ENCODE measurements at regions not wholly inside any gene's neighbourhood (a gene's known extent, or its start where the extent isn't known, plus 50 kb on each side); places are given as distances from the start of the nearest gene placed in this dataset.

DNA sequence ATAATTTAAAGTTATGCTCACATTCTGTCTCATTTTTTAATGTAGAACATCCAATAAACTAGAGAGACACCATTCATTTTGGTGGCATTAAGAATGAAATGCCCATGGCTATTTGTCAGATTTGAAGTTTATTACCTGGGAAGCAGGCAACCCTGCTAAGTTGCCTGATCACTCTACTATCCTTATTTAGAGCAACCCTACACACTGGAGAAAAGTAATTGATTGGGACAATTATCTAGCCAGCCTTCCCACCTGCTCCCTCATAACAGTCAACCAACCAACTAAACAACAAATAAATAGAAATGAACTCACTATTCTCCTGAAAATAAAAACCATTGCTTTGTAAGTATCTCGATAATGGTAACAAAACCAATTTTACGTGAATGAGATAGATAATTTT is 1129.0 kb upstream of the TENM4 start:
- TF ChIP-seq, protein P1, sequence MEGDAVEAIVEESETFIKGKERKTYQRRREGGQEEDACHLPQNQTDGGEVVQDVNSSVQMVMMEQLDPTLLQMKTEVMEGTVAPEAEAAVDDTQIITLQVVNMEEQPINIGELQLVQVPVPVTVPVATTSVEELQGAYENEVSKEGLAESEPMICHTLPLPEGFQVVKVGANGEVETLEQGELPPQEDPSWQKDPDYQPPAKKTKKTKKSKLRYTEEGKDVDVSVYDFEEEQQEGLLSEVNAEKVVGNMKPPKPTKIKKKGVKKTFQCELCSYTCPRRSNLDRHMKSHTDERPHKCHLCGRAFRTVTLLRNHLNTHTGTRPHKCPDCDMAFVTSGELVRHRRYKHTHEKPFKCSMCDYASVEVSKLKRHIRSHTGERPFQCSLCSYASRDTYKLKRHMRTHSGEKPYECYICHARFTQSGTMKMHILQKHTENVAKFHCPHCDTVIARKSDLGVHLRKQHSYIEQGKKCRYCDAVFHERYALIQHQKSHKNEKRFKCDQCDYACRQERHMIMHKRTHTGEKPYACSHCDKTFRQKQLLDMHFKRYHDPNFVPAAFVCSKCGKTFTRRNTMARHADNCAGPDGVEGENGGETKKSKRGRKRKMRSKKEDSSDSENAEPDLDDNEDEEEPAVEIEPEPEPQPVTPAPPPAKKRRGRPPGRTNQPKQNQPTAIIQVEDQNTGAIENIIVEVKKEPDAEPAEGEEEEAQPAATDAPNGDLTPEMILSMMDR (IDR thresholded peaks at IDR 0.05; ENCODE audit: extremely low read depth, insufficient read depth, missing control alignments), result no peak
- in situ Hi-C loops (cut with MboI; ENCODE audit: low pct_unique_long_range_greater_than_20kb, low sequenced_read_pairs, unreplicated experiment), result no loop called here

DNA sequence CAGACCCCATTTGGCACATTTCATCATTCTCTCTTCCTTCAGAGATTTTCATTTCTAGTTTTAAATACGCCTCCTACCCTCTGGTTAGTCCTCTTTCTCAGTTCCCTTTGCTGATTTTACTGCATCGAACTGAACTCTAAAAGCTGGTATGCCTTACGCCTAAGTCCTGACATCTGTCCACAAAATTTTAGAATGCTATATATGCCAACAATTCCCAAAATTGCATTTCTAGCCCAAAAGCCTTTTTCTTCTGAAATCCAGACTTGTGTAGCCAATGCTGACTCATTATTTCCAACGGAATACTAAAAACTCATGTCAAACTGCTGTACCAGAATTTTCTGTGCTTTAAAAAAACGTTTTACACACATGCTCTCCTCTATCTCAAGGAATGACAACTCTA is 1124.4 kb upstream of the TENM4 start:
- no peak for DNase-seq (ENCODE audit: low spot score)
- in situ Hi-C loops (cut with MboI; ENCODE audit: low pct_unique_long_range_greater_than_20kb, low sequenced_read_pairs, unreplicated experiment), result no loop called here
- TF ChIP-seq, protein P1 (IDR thresholded peaks at IDR 0.05; ENCODE audit: extremely low read depth, insufficient read depth, missing control alignments), result no peak

More for the DNA sequence above, 1129.0 kb upstream of the TENM4 start:
- DNase-seq (ENCODE audit: low spot score), result no peak

DNA sequence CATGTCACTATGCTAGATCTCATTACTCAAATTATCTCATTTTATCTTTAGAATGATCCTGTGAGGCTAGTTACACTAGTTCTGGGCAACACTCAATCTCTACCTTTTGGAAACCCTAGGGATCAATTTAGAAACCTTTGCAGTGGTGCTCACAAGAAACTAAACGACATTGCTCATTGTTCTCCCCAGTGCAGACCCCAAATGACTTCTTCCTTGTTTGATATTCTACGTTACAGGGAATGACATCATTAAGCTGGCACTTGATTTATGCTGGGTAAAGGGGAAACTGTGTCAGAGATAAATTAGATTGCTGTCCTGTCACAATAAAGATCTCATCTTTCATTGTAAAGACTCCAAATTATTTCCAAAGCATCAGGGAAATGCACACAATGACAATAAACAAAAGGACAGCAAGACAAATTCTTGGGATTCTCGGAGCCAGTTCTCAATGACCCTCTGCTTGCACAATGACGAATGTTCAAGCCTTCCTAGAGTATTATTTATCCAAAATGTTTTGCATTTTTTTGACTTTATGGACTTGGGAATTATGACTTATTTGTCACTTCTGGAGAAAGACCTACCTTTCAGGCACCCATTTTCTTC is 1121.8 kb upstream of the TENM4 start:
- TF ChIP-seq, protein P1 (IDR thresholded peaks at IDR 0.05; ENCODE audit: extremely low read depth, insufficient read depth, missing control alignments), result no peak
- no peak for DNase-seq (ENCODE audit: low spot score)
- in situ Hi-C loops (cut with MboI; ENCODE audit: low pct_unique_long_range_greater_than_20kb, low sequenced_read_pairs, unreplicated experiment), result no loop called here

DNA sequence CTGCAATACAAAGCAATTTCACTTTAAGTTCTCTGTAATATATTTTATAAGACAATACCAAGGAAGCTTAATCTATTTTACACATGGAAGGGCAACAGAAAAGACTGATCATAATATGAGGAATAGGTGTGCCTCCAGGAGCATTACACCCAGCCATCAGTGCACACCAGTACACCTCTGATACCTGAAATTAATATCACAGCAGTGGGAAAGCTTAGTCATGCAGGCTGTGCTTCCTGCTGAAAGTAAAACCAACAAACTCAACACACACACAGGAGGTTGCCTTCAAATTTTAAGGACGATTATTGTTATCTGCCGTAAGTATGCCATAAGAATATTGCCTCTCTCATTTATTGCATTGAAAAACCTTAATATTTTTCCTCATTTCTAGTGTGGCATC is 1119.1 kb upstream of the TENM4 start:
- no peak for DNase-seq (ENCODE audit: low spot score)
- in situ Hi-C loops (cut with MboI; ENCODE audit: low pct_unique_long_range_greater_than_20kb, low sequenced_read_pairs, unreplicated experiment), result no loop called here
- TF ChIP-seq, protein P1 (IDR thresholded peaks at IDR 0.05; ENCODE audit: extremely low read depth, insufficient read depth, missing control alignments), result no peak

DNA sequence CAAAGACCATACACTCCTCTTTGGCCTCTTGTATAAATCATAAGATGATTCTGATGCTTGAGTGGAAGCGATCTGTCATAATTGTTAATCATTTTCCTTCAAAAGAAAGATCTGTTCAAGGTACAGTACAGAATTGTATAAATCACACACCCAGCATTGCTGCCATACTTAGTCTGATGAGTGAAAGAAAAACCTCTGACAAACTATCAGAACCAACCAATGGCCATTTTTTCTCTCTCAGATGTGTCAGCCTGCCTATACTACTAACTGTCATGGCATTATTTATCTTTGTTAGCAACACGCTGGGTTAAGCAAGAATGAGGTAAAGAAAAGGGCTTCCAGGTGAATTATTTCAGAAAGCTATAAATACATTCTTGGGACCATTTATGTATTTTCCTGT is 1112.7 kb upstream of the TENM4 start:
- no peak for DNase-seq (ENCODE audit: low spot score)
- in situ Hi-C loops (cut with MboI; ENCODE audit: low pct_unique_long_range_greater_than_20kb, low sequenced_read_pairs, unreplicated experiment), result no loop called here
- TF ChIP-seq, protein P1 (IDR thresholded peaks at IDR 0.05; ENCODE audit: extremely low read depth, insufficient read depth, missing control alignments), result no peak

DNA sequence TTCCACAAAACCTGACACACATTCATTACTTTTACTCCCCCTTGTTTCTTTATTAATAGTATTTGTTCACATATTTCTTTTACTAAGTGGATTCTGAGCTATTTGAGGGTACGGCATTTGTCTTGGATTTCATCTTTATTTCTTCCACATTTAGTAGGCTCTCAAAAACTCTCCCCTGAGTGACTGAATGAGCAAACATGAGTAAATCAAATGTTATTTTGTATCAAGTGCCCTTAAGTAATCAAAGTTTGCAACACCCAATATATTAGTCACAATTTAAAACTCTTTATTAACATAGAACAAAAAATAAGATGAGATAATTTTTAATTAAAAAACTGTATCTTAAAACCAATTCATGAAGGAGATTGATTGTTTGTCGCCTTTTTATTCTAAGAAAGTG is 1101.9 kb upstream of the TENM4 start:
- TF ChIP-seq, protein P1 (IDR thresholded peaks at IDR 0.05; ENCODE audit: extremely low read depth, insufficient read depth, missing control alignments), result no peak
- in situ Hi-C loops (cut with MboI; ENCODE audit: low pct_unique_long_range_greater_than_20kb, low sequenced_read_pairs, unreplicated experiment), result no loop called here
- no peak for DNase-seq (ENCODE audit: low spot score)

Measured in GM13977 (cell line).